ENCODE measurements at regions not wholly inside any gene's neighbourhood (a gene's known extent, or its start where the extent isn't known, plus 50 kb on each side); places are given as distances from the start of the nearest gene placed in this dataset.

- Histone ChIP-seq H3K4me1 (no peaks in the 10 kb centered on the region), H3K9me3 (no peaks in the 10 kb centered on the region), H3K27me3 (no peaks in the 10 kb centered on the region), H3K36me3 (no peaks in the 10 kb centered on the region), H3K4me3 (ENCODE audit: low read depth, low read length) (no peak overlapping the region)
- no peak for DNase-seq
- TF ChIP-seq CTCF (IDR thresholded peaks at IDR 0.05; ENCODE audit: low read depth, low read length): no peak
Measured at GRCh38 chr2:128439031-128439790, 120.5 kb upstream of the HS6ST1 start.

GRCh38 chr2:128439791-128440665, 121.4 kb upstream of the HS6ST1 start:
- no peaks in the 10 kb centered on the region for H3K9me3 ChIP-seq
- H3K27me3 ChIP-seq: no peaks in the 10 kb centered on the region
- DNase-seq: no peak
- H3K36me3 ChIP-seq: no peaks in the 10 kb centered on the region
- no peak overlapping the region for H3K4me3 ChIP-seq (ENCODE audit: low read depth, low read length)
- no peaks in the 10 kb centered on the region for H3K4me1 ChIP-seq
- TF ChIP-seq CTCF (IDR thresholded peaks at IDR 0.05; ENCODE audit: low read depth, low read length): no peak

GRCh38 chr2:128440666-128441340, 122.1 kb upstream of the HS6ST1 start:
- H3K27me3 ChIP-seq: no peaks in the 10 kb centered on the region
- H3K36me3 ChIP-seq: no peaks in the 10 kb centered on the region
- no peak for TF ChIP-seq CTCF (IDR thresholded peaks at IDR 0.05; ENCODE audit: low read depth, low read length)
- no peaks in the 10 kb centered on the region for H3K4me1 ChIP-seq
- no peaks in the 10 kb centered on the region for H3K9me3 ChIP-seq
- DNase-seq: no peak
- H3K4me3 ChIP-seq (ENCODE audit: low read depth, low read length): no peak overlapping the region

- H3K4me3 ChIP-seq (ENCODE audit: low read depth, low read length): no peak overlapping the region
- H3K9me3 ChIP-seq: no peaks in the 10 kb centered on the region
- H3K27me3 ChIP-seq: no peaks in the 10 kb centered on the region
- H3K4me1 ChIP-seq: no peaks in the 10 kb centered on the region
- DNase-seq: no peak
- no peak for TF ChIP-seq CTCF (IDR thresholded peaks at IDR 0.05; ENCODE audit: low read depth, low read length)
- no peaks in the 10 kb centered on the region for H3K36me3 ChIP-seq
Measured at GRCh38 chr2:128441341-128442052, 122.8 kb upstream of the HS6ST1 start.

- Histone ChIP-seq H3K27me3 (no peaks in the 10 kb centered on the region), H3K9me3 (no peaks in the 10 kb centered on the region), H3K4me1 (no peaks in the 10 kb centered on the region), H3K36me3 (no peaks in the 10 kb centered on the region), H3K4me3 (ENCODE audit: low read depth, low read length) (no peak overlapping the region)
- no peak for TF ChIP-seq CTCF (IDR thresholded peaks at IDR 0.05; ENCODE audit: low read depth, low read length)
- DNase-seq: no peak
Measured at GRCh38 chr2:128442053-128442751, 123.5 kb upstream of the HS6ST1 start.
